Hypothalamus (tissue), 51 donors: ENCODE measurements at regions not wholly inside any gene's neighbourhood (a gene's known extent, or its start where the extent isn't known, plus 50 kb on each side); places are given as distances from the start of the nearest gene placed in this dataset.

Experiments
- DNase-seq, 51 donors: peaks; one replicate each; lab custom pipeline; 2025; lab: John Stamatoyannopoulos, UW

- DNase-seq = no peak
These were observed 268.2 kb upstream of the UMPS start for GRCh38 chr3:124461838-124462632.

DNA sequence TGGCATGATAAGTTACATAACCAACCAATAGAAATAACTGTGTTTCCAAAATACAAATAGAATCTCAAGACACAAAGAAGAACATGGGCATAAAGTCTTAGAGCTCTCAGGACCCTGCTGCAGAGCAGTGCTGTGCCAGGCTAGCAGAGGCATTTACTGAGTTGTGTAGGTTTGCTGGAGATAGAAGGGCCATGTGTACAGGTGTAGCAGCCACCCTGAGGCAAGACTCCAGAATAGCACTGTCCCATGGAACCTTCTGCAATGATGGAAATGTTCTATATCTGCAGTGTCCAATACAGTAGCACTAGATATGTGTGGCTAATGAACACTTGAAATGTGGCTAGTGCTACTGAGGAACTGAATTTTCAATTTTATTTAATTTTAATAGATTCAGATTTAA is 267.0 kb upstream of the UMPS start:
- no peak for DNase-seq

DNA sequence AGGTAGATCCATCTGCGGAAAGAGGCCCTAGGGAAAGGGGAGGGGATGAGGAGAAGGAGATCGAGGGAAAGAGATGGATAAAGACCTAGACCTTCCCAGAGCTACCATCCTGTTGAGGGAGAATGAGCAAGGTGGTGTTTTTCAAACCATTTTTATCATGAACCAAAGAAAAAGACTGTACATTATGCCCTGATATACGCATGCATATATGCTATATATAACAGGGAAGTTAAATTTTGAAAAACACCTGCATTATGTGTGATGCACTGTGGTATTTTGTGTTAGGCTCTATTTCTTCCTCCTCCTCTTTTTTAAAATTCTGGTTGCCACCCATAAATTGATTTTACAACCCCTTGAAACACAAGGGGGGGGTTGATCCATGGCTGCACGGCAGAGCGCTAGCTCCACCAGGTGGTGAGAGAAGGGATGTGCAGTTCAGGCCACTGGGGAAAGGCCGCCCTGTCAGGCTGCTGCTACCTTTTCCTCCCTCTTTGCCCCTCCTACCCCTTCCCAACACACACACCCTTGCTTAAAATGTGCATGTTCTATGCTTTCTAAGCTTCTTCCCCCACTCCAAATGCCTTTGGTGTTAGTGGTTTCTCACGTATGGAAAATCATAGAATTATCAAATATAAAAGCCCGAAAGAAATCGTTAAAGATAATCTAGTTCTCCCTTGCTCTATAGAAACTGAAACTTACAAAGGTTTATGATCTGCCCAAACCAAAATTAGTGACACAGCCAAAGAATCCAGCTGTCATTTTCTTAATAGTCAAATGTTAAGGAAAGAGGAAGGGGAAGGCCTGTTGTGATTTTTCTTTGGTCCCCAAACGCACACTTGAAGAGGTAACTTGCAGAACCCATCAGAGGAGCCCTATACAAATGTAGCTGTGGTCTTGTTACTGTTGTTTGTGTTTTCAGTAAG is 262.0 kb upstream of the UMPS start:
- peak in 28 of 51 donors; percentile 1 to 57 (median 13) for DNase-seq

DNA sequence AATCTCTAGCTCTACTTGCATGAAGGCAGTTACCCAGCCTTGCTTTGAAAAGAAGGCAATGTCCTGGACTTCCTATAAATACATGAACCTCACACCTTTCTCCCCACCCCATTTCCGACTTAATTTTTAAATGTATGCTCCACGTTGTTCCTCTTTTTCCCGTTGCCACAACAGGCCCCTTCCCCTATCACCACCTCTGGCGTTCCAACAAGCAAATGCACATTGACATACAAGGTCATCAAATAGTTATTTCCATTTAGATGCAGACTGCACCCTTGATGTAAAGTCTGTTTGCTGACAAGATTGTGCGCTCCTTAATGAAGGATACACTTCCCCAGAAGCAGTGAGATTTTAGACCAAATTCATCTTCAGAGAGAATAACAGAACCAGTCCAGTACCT is 260.7 kb upstream of the UMPS start:
- no peak for DNase-seq

DNA sequence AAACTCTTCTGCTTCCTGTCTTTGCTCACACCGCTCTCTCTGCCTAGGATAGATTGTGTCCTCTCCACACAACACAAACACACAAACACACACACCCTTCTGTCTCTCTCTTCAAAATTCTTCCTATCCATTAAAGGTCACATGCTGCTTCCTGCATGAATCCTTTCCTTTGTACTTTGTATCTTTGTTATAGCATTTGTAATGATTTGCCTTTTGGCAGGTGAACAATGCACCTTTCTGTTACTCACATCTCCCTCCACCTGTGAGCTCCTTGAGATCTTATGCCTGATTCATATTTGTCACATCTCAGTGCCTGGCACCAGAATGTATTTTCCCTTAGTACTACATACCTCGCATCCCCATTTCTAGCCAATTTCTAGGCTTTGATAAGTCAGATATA is 251.4 kb upstream of the UMPS start:
- DNase-seq = no peak

- DNase-seq = no peak
These were observed 246.3 kb upstream of the UMPS start for GRCh38 chr3:124483915-124484470.

- peak in 4 of 51 donors; percentile 2 to 14 (median 4) for DNase-seq
These were observed 243.9 kb upstream of the UMPS start for GRCh38 chr3:124486324-124486723.

DNA sequence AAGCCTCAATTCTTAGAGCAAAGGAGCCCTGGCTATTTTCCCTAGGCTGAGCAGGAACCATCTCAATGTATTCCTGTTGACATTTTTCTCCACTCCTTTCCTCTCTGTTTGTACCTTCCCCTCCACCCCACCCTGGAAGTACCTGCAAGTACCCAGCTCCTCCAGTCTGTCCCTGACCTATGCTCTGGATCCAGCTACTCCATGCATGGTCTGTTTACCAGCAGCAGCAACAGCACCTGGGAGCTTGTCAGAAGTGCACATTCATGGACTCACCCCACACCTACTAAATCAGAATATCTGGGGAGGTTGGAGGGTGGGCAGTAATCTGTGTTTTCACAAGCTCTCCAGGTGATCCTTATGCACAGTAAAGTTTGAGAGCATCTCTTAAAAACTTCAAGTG is 240.7 kb upstream of the UMPS start:
- no peak for DNase-seq

- no peak for DNase-seq
These were observed 239.2 kb upstream of the UMPS start for GRCh38 chr3:124491098-124491497.

GRCh38 chr3:124491875-124492274 is 238.4 kb upstream of the UMPS start:
- DNase-seq = no peak

DNA sequence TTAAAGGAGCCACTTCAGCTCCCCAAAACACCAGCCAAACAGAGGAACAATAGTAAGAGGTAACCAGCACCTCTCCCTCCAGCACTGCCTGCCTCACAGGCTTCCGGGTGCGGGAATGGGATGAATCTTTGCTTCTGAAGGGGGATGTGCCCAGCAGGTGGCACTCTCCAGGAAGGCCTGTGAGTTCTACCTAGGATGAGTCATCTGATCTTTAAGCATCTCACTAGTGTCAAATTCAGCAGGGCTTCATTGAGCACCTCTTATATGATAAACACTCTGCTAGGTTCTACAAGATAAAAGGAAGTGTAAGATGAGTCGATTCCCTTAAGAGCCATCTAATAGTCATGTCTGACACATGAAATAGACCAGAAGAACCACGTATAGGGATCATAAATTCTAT is 237.4 kb upstream of the UMPS start:
- DNase-seq = peak in 19 of 51 donors; percentile 3 to 58 (median 14)

DNA sequence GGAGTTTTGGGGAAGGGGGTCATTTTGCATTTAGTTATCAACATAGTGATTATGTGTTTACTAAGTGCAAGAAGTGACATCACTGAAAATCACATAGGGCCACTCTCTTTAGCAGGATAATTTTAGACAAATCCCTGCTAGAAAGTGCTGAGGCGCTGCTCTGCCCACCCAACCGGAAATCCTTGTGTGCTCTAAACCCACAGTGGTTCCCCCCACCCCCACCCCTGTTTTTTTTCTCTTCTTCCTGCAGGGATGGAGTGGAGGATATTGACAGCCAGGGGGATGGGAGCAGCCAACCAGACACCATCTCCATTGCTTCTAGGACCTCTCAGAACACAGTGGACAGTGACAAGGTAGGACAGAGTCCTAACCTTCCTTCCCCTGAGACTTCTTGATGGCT is 234.2 kb upstream of the UMPS start:
- DNase-seq = no peak

- no peak for DNase-seq
These were observed 232.8 kb upstream of the UMPS start for GRCh38 chr3:124497487-124497886.

GRCh38 chr3:124498891-124499290 is 231.4 kb upstream of the UMPS start:
- DNase-seq = no peak

GRCh38 chr3:124504332-124505059 is 225.8 kb upstream of the UMPS start:
- DNase-seq = peak in 17 of 51 donors; percentile 2 to 46 (median 18)

- DNase-seq = no peak
These were observed 220.4 kb upstream of the UMPS start for GRCh38 chr3:124509884-124510283.

DNA sequence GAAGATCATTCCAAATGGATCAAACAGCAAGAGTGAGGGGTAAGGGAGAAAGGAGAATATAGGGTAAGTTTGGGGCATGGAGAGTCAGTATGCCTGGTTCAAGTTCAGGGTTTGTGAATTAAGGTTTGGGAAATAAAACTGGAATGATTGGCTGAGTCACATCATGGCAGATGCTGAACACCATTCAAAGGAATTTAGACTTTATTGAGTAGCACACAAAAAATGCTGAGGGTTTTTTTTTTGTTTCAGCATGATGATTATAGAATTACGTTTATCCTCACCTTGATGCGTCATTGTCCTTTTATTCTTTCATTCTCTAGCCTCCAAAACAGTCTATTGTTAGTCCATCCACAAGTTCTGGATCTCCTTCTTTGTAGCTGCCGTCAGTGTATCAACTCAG is 220.0 kb upstream of the UMPS start:
- DNase-seq = no peak

GRCh38 chr3:124512881-124513609 is 217.2 kb upstream of the UMPS start:
- DNase-seq = peak in 1 of 51 donors; percentile 4

- no peak for DNase-seq
These were observed 216.6 kb upstream of the UMPS start for GRCh38 chr3:124513610-124513997.

DNA sequence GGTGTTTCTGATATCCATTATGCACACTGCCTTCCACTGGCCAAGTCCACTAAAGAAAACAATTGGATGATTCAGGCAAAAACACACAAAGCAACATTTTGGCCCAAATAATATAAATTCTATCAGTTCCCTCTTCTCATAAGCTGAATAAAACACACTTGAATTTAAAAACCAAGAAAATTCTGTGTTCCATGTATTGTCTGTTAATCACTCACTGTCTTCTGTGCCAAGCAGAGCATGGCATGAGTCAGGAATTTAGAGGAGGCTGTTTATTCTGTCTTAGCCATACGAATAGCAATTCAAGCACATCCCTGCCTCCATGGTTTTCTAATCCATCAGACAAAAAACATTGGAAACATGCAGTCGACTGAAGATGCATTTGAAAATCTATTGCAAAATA is 215.6 kb upstream of the UMPS start:
- peak in 6 of 51 donors; percentile 2 to 47 (median 16) for DNase-seq
